NCI-H1930 (cell line): ENCODE measurements at regions not wholly inside any gene's neighbourhood (a gene's known extent, or its start where the extent isn't known, plus 50 kb on each side); places are given as distances from the start of the nearest gene placed in this dataset.
A peak's percentile ranks its signal among the peaks of the same experiment; 100 is the strongest.

Source experiments
- DNase-seq, 2 experiments: peaks; one replicate each; lab custom pipeline; 2025; lab: John Stamatoyannopoulos, UW

DNA sequence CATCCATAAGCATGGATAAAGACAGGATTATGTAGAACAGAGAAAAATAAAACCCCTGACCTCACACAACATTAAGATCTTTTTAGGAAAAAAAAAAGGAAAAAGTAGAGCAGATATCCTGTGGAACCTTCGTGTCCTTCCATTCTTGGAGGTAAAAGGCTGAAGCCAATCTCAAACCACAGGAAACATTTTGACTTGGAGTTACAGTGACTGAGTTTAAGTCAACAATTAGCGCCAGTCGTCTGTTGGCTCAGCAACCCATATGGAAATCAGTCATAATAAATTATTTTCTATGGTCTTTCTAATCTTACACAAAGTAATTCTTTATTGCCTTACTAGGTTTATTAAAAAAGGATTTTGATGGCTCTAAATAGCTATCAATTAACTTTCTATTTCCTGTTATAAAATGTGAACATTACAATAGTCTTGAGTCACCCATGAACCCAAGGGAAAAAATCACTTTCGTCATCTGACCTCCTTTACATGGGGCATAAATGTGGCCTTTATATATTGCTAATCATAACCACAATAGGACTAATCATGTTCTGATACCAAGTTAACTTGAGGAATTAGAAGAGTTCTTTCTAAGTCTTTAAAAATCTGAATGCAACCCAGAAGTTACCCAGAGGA is 592.9 kb downstream of the TFAP2B start:
- no peak for DNase-seq

DNA sequence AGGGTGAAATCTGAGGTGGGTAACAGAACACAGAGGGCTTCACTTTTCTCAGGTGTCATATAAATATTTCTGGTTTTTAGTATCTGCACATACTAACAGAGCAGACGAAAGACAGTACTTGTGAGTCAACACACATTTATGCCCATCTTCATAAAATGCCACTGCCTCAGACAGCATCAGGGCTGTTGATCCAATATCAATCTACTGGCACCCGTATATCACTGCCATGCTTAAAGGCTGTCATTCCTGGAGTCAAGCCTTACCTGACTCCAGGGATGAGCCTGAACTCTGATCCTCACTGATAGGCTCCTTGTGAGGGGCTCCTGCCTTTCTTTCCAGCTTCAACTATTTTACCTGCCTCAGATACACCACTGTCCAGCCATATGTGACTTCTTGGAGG is 595.7 kb downstream of the TFAP2B start:
- DNase-seq = no peak

- DNase-seq = no peak
Measured at GRCh38 chr6:51415501-51415900, 596.8 kb downstream of the TFAP2B start.

DNA sequence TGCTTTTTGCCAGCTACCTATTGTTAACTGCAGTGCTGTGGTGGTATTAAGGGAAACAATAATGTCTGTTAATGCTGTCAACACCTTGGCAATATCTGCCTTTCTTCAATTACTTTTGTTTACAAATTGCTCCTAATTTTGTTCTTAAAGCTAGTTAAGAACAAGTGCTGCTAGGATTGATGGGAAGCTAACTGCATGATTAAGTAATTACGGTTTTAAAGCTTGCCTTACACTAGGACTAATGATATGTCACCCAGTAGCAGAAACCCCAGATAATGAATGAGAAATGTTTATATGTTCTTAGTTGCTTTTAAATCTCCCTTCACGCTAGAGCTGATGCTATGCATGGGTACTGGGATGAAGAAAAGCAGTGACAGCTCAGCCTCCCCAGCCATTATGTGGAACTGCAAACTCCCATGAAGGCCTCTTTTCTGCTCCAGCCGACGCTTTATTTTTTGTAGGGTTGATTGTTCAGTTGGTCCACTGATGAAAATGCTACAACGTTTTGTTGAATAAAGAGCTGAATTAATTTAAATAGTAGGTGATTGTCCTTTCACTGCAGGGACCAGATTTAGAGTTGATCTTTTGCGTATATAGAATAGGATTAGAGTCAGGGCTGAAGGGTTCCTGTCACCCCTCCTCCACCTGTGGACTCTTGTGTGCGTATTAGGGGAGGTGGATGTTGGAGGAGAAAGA is 610.5 kb downstream of the TFAP2B start:
- DNase-seq = no peak

- no peak for DNase-seq
Measured at GRCh38 chr6:51430589-51430988, 611.9 kb downstream of the TFAP2B start.

DNA sequence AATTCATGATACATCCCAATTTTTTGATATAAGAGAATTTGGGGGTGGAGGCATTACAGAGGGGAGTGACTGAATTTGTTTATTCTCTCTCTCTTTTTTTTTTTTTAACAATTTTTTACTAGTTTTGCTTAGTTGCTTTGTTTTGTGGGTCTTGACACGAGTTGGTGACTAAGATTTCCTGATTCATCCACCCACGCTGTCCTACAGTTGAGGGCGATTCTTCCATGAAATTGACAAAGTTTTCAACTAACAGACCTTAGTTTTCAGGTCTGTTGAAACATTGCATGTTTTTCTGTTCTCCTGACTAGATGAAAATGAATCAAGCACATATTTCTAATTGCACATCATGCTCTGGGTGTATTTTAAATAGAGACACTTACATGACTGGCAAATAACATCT is 613.8 kb downstream of the TFAP2B start:
- no peak for DNase-seq

GRCh38 chr6:51450248-51450957 is 631.7 kb downstream of the TFAP2B start:
- no peak for DNase-seq

DNA sequence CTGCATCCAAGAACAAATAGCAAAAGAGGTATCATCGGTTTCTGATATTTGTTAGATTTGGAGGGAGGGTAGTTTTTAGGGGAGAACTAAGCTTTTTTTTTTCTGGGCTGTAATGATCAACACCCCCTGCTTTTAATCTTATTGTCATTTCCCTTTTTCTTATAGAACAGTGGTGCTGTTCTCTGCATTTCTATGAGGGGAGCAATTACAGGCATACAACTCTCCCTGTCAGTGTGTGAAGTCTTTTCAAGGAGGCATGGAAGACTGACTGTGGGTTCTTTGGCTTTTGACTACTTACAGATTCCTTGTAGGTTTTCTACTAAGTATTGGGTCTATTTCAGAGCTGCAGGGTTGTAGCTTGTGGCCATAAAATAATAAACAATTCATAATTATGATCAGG is 632.3 kb downstream of the TFAP2B start:
- DNase-seq = no peak

- no peak for DNase-seq
Measured at GRCh38 chr6:51456282-51456681, 631.1 kb downstream of the PKHD1 start.

GRCh38 chr6:51459958-51460357 is 627.5 kb downstream of the PKHD1 start:
- no peak for DNase-seq

DNA sequence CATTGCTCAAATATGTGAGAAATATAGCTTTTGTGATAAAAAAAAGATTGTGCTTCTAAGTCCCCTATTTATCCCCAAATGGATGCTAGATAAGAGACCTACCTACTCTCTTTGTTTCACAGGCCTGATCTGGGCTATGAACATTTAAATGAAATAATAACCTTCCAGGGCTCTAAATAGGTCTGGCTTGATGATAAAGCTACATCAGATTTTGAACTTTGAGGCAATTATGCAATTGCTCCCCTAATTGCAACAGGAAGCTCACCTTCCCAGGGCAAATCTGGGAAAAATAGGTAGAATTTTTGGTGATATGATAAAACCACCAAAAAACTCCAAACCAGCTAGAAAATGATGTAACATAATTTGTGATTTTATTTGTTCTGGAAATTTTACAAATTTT is 624.5 kb downstream of the PKHD1 start:
- no peak for DNase-seq

- no peak for DNase-seq
Measured at GRCh38 chr6:51463321-51463720, 624.1 kb downstream of the PKHD1 start.

DNA sequence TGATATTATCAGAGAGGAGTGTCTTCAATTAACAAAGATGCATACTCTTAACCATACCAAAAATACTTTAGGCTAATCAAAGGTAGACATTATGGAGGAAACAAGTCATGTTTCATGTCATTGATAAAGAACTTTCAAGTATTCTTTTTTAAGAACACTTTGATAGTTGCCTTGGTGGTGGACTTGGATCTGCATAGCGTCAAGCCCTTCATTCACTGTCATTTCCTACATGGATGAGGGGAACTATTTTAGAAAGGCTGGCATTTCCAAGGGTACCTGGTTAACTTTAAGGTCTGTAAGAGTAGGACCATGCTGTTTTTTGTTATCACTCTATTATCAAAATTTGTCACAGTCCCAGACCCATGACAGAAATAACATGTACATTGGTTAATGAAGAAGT is 622.5 kb downstream of the PKHD1 start:
- DNase-seq = no peak

DNA sequence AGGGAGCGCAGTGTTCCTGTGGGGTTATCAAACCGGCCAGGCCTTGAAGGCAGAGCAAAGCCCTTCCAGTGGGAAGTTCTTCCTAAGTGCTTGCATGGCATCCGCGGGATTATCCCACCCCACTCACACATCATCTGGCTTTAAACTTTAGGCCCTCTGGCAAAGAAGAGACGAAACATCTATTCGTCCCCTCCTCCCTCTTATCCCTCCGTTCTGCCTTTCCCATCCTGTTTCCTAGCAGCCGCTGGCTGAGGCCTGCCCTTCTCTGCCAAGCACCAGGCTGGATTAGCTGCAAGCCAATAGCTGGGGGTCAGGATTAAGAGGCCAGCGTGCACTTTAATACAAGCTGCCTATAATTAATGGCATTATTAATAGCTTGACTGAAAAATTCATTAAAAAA is 621.0 kb downstream of the PKHD1 start:
- DNase-seq = no peak

- DNase-seq = peak; percentile 3 to 62
Measured at GRCh38 chr6:51467231-51467952, 620.0 kb downstream of the PKHD1 start.

DNA sequence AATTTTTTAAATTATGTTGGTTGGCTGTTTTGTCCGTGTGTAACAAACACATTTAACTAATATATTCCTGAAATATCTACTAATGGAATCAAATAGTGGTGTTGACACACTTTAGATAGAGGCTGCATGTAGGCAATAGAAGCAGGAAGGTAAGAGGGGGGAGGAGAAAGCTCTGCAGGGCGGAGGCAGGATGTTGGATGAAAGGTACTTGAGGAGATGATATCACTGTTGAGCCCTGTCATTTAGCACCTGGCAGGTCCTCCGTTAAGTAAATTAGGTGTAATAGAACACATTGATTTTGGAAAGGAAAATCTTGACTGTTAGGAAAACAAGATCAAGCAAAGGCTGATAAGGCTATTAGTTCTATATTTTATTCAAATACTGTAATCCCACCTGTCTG is 618.7 kb downstream of the PKHD1 start:
- no peak for DNase-seq

GRCh38 chr6:51472745-51473487 is 614.5 kb downstream of the PKHD1 start:
- no peak for DNase-seq

DNA sequence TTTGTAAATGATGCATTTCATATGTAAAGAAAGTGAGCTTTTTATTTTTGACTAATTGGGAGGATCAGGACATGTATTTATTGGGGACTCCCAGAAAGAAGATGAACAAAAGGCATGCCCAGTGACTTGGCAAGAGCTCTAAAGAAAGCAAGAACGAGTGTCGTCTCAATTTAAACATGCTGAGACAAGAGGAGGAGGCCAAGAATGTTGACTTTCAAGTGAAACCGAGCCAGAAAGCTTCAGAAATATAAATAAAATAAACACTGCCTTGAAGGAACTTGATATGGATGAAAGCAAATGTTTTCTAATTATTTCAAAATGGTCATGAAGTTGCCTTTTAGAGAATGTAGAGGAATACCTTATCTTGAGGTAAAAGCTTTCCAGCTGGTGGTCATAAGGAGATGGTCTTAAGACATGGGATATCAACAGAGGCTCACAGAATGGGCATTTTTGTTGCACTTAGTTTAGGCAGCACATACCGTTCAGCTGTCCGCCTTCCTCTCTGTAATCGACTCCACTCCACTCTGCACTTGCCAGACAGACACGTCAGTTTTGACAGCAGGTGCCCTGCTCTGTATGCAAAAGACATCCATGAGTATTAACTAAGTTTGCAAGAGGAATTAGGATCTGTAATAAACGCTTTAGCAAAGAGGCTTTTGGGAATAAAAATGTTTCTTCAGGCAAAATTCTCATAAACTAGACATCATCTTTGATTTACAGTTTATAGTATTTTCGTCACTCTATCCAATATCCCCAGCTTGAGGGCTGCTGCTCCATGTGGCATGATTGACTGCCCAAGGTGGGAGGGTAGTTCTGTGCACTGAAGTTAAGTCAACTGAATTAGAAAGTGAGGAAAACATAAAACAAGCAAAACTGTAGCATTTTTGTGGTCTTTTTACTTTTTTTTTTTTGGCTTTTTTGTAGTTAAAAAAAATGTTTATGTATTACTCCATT is 613.1 kb downstream of the PKHD1 start:
- no peak for DNase-seq

DNA sequence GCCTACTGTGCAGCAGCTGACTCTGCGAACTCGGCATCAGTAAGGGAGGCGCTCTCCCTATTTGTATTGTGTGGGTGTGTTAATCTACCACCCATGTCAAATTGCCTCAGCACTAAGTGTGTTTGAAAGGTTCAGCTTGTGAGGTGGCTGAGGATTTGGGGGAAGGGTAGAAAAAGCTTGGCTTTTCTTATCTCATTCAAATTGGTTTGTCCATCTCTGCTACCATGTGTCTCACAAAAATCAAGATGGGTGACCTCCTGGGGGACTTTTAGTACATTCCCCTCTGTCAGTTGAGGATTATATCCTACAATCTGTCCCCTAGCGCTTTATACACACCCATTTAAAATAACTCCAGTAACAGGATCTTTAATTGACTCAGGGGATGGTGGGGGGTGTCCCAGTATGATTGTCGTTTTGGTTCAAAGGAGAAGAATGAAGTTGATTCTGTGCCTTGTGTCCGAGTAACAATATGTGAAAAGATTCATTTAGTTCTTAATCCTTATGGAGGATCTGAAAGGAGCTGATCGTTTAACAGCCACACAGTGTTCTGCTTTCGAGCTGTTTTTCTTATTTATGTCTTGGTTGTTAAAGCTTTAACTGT is 609.6 kb downstream of the PKHD1 start:
- DNase-seq = no peak

- DNase-seq = no peak
Measured at GRCh38 chr6:51479296-51479695, 608.1 kb downstream of the PKHD1 start.
